H1 (cell line): ENCODE measurements at regions not wholly inside any gene's neighbourhood (a gene's known extent, or its start where the extent isn't known, plus 50 kb on each side); places are given as distances from the start of the nearest gene placed in this dataset.

ENCODE experiments used
- CTCF ChIA-PET: fragments of 300-600 bp; sonication (Branson Sonifier 250); formaldehyde crosslinking; loops from one replicate; lab custom pipeline; 2021; ENCODE audit not compliant: partially characterized antibody; lab: Charles Lee
- POLR2A ChIA-PET: fragments of 300-600 bp; sonication (Branson Sonifier 250); formaldehyde crosslinking; loops from one replicate; lab custom pipeline; 2021; ENCODE audit warnings: inconsistent platforms; ENCODE audit not compliant: partially characterized antibody; lab: Charles Lee
- DNase-seq, 2 experiments: peaks; one replicate each; pipeline versions ENCODE4 v3.0.0 to v3.0.0-alpha.2; 2010 to 2022; ENCODE audit warnings: low spot score in 2 of 2, low read depth in 1 of 2, mixed read lengths in 1 of 2
- FAIRE-seq: peaks from 2 replicates; lab custom pipeline; 2011; peaks lifted over from hg19 to GRCh38; lab: Jason Lieb, UNC
- H2AFZ ChIP-seq: 2 replicates; pipeline ENCODE4 v1.8.1; 2012; ENCODE audit warnings: low read length, inconsistent platforms
- H2AK5ac ChIP-seq: 2 replicates; pipeline ENCODE4 v1.6.1; 2013; ENCODE audit warnings: low read depth, low read length
- H2BK120ac ChIP-seq: replicated peaks from 2 replicates; pipeline ENCODE3; 2013; ENCODE audit warnings: low read depth, low read length, inconsistent platforms
- H2BK12ac ChIP-seq: 2 replicates; pipeline ENCODE4 v1.6.1; 2013; ENCODE audit warnings: low read depth, low read length
- H2BK15ac ChIP-seq: 2 replicates; pipeline ENCODE4 v1.6.1; 2013; ENCODE audit warnings: low read length
- H2BK20ac ChIP-seq: 2 replicates; pipeline ENCODE4 v1.6.1; 2013; ENCODE audit warnings: low read length
- H2BK5ac ChIP-seq: 2 replicates; pipeline ENCODE4 v1.6.1; 2013; ENCODE audit warnings: low read depth, low read length
- H3K14ac ChIP-seq: 2 replicates; pipeline ENCODE4 v1.6.1; 2013; ENCODE audit warnings: inconsistent platforms; ENCODE audit not compliant: insufficient read length
- H3K18ac ChIP-seq: 2 replicates; pipeline ENCODE4 v1.6.1; 2013; ENCODE audit warnings: low read length; ENCODE audit errors: extremely low read depth
- H3K23ac ChIP-seq: 2 replicates; pipeline ENCODE4 v1.6.1; 2013; ENCODE audit warnings: inconsistent platforms; ENCODE audit not compliant: insufficient read length
- H3K23me2 ChIP-seq: 2 replicates; pipeline ENCODE4 v1.6.1; 2013; ENCODE audit warnings: low read depth, low read length
- H3K27ac ChIP-seq: 2 replicates; pipeline ENCODE4 v1.6.1; 2011; ENCODE audit warnings: low read depth, low read length, inconsistent platforms
- H3K27me3 ChIP-seq, 4 experiments: replicated peaks in 1 of 4; 1 replicate in 1 of 4; 2 replicates in 3 of 4; pipeline versions ENCODE4 v1.6.1 to v1.8.1; 2011 to 2013; ENCODE audit warnings: low read length in 3 of 4, mild to moderate bottlenecking in 3 of 4, inconsistent platforms in 2 of 4, mixed read lengths in 2 of 4, moderate library complexity in 1 of 4; ENCODE audit not compliant: control insufficient read depth in 3 of 4, insufficient read depth in 3 of 4; ENCODE audit errors: extremely low read depth in 1 of 4
- H3K36me3 ChIP-seq, 4 experiments: 2 replicates each; pipeline versions ENCODE4 v1.6.1 to v1.8.1; 2011 to 2013; ENCODE audit warnings: mild to moderate bottlenecking in 4 of 4, low read length in 3 of 4, moderate library complexity in 2 of 4, control low read depth in 1 of 4, inconsistent platforms in 1 of 4; ENCODE audit not compliant: insufficient read depth in 4 of 4, control insufficient read depth in 2 of 4
- H3K4ac ChIP-seq: replicated peaks from 2 replicates; pipeline ENCODE3; 2013; ENCODE audit warnings: low read length, low read depth, mixed read lengths, inconsistent platforms; ENCODE audit not compliant: insufficient read length
- H3K4me1 ChIP-seq, 4 experiments: replicated peaks in 1 of 4; 1 replicate in 1 of 4; 2 replicates in 3 of 4; pipeline versions ENCODE4 v1.6.1 to v1.8.1; 2011 to 2013; ENCODE audit warnings: low read length in 3 of 4, inconsistent platforms in 2 of 4, mixed read lengths in 1 of 4; ENCODE audit not compliant: insufficient read depth in 4 of 4, control insufficient read depth in 3 of 4
- H3K4me2 ChIP-seq, 2 experiments: 2 replicates each; pipeline versions ENCODE4 v1.6.1 to v1.8.1; 2011 to 2013; ENCODE audit warnings: low read depth in 2 of 2, low read length in 2 of 2, control low read depth in 1 of 2, inconsistent platforms in 1 of 2, mild to moderate bottlenecking in 1 of 2; ENCODE audit not compliant: insufficient read depth in 1 of 2
- H3K4me3 ChIP-seq, 4 experiments: fragments of 200-600, 300-600 bp in 1 of 4; sonication (generic), shearing (Covaris generic), sonication (Bioruptor Twin) in 1 of 4; 2 replicates each; pipeline versions ENCODE4 v1.5.1 to v1.8.1; 2011 to 2016; ENCODE audit warnings: low read length in 4 of 4, low read depth in 3 of 4, control low read depth in 2 of 4, inconsistent platforms in 2 of 4, mild to moderate bottlenecking in 2 of 4, mixed read lengths in 1 of 4, moderate library complexity in 1 of 4; ENCODE audit not compliant: insufficient read depth in 2 of 4; ENCODE audit errors: extremely low read depth in 1 of 4
- H3K56ac ChIP-seq: replicated peaks from 2 replicates; pipeline ENCODE3; 2013; ENCODE audit warnings: low read depth, mild to moderate bottlenecking, mixed read lengths, low read length, inconsistent platforms; ENCODE audit not compliant: insufficient read length
- H3K79me1 ChIP-seq: 2 replicates; pipeline ENCODE4 v1.6.1; 2013; ENCODE audit warnings: low read depth, low read length, control low read depth
- H3K79me2 ChIP-seq, 2 experiments: 2 replicates each; pipeline versions ENCODE4 v1.6.1 to v1.8.1; 2012 to 2013; ENCODE audit warnings: low read length in 2 of 2, mild to moderate bottlenecking in 2 of 2, inconsistent platforms in 1 of 2; ENCODE audit not compliant: insufficient read depth in 2 of 2, control insufficient read depth in 1 of 2
- H3K9ac ChIP-seq, 4 experiments: replicated peaks in 1 of 4; 1 replicate in 1 of 4; 2 replicates in 3 of 4; pipeline versions ENCODE4 v1.6.1 to v1.8.1; 2011 to 2013; ENCODE audit warnings: low read depth in 3 of 4, low read length in 3 of 4, control low read depth in 2 of 4, mild to moderate bottlenecking in 2 of 4, moderate library complexity in 2 of 4, inconsistent platforms in 1 of 4; ENCODE audit errors: extremely low read depth in 1 of 4
- H3K9me3 ChIP-seq, 2 experiments: 2 replicates each; pipeline versions ENCODE4 v1.6.1 to v1.8.1; 2012 to 2013; ENCODE audit warnings: mild to moderate bottlenecking in 2 of 2, moderate library complexity in 2 of 2, control low read depth in 1 of 2, inconsistent platforms in 1 of 2, low read depth in 1 of 2, low read length in 1 of 2, mixed read lengths in 1 of 2; ENCODE audit not compliant: insufficient read depth in 2 of 2
- H4K20me1 ChIP-seq, 2 experiments: replicated peaks in 1 of 2; 2 replicates each; pipeline versions ENCODE3 to v1.8.1; 2011 to 2013; ENCODE audit warnings: inconsistent platforms in 2 of 2, low read length in 2 of 2, mild to moderate bottlenecking in 1 of 2; ENCODE audit not compliant: insufficient read depth in 2 of 2, control insufficient read depth in 1 of 2
- H4K5ac ChIP-seq: 2 replicates; pipeline ENCODE4 v1.6.1; 2013; ENCODE audit warnings: low read length, low read depth, mixed read lengths, inconsistent platforms; ENCODE audit not compliant: insufficient read length
- H4K8ac ChIP-seq: 2 replicates; pipeline ENCODE4 v1.8.0; 2013; ENCODE audit warnings: mild to moderate bottlenecking, moderate library complexity, low read length, inconsistent platforms; ENCODE audit not compliant: insufficient read depth; ENCODE audit errors: extremely low read depth
- H4K91ac ChIP-seq: replicated peaks from 2 replicates; pipeline ENCODE3; 2013; ENCODE audit warnings: low read length, mixed read lengths, inconsistent platforms; ENCODE audit not compliant: insufficient read length
- ASH2L ChIP-seq: fragments of 200-600, 300-600 bp; sonication (generic); IDR thresholded peaks from one replicate; pipeline ENCODE4 v1.7.1; 2017; ENCODE audit warnings: low read length
- BCL11A ChIP-seq, 2 experiments: IDR thresholded peaks; one replicate each; pipeline ENCODE4 v1.6.1; 2011; ENCODE audit warnings: low read depth in 2 of 2, low read length in 2 of 2, mild to moderate bottlenecking in 2 of 2
- CTBP2 ChIP-seq: IDR thresholded peaks from 2 replicates; pipeline ENCODE4 v1.7.0; 2011; ENCODE audit warnings: borderline replicate concordance, mild to moderate bottlenecking, moderate library complexity, mixed read lengths, low read length; ENCODE audit not compliant: insufficient read depth, insufficient read length
- EP300 ChIP-seq, 2 experiments: IDR thresholded peaks; 1 replicate in 1 of 2; 2 replicates in 1 of 2; pipeline ENCODE4 v1.6.1; 2011 to 2012; ENCODE audit warnings: low read depth in 2 of 2, low read length in 2 of 2, mild to moderate bottlenecking in 2 of 2, borderline replicate concordance in 1 of 2, inconsistent platforms in 1 of 2, moderate library complexity in 1 of 2
- KDM1A ChIP-seq: fragments of 200-600, 300-600 bp; sonication (generic); IDR thresholded peaks from 2 replicates; pipeline ENCODE4 v1.7.1; 2016; ENCODE audit warnings: mild to moderate bottlenecking, low read length, borderline replicate concordance
- MAFK ChIP-seq: IDR thresholded peaks from 2 replicates; pipeline ENCODE4 v1.6.1; 2012; ENCODE audit warnings: low read depth, mild to moderate bottlenecking, improper control_type of control experiment, low read length
- SIRT6 ChIP-seq: IDR thresholded peaks from one replicate; pipeline ENCODE4 v1.7.1; 2012; ENCODE audit warnings: low read length, inconsistent platforms
- TCF12 ChIP-seq: IDR thresholded peaks from 2 replicates; pipeline ENCODE4 v1.6.1; 2011; ENCODE audit warnings: low read depth, mild to moderate bottlenecking, low read length
- WGBS, 2 experiments: shearing (Covaris generic) in 1 of 2; methylation state at CpG; one replicate each; pipeline versions ENCODE4 v1.1.6 to v1.1.7; 2013 to 2015; ENCODE audit warnings: low lambda C conversion rate in 2 of 2, mixed read lengths in 2 of 2, inconsistent platforms in 1 of 2, low coverage in 1 of 2, missing lambda C conversion rate in 1 of 2; ENCODE audit not compliant: insufficient replicate concordance in 2 of 2, insufficient coverage in 1 of 2, insufficient read length in 1 of 2; ENCODE audit errors: extremely low coverage in 1 of 2, missing lambda C conversion rate in 1 of 2; 5-methylcytosine and 5-hydroxymethylcytosine counted together

- Histone ChIP-seq H3K4me2 (no peak overlapping the region), H3K23ac (no peak overlapping the region), H4K5ac (no peak overlapping the region)
- TF ChIP-seq EP300 (IDR thresholded peaks at IDR 0.05; ENCODE audit: borderline replicate concordance in 1 of 2, low read depth in 2 of 2, low read length in 2 of 2) = no peak
- TF ChIP-seq SIRT6 = no peak
- TF ChIP-seq ASH2L = no peak
- TF ChIP-seq KDM1A = no peak
- TF ChIP-seq CTBP2 = no peak
- TF ChIP-seq TCF12 = no peak
- no peak for TF ChIP-seq MAFK
- TF ChIP-seq BCL11A (IDR thresholded peaks at IDR 0.05; ENCODE audit: low read depth in 2 of 2, low read length in 2 of 2) = no peak
- TF ChIP-seq, all 59 proteins: peak for 0
- Histone ChIP-seq H3K23me2 (no peaks in the 10 kb centered on the region), H2AK5ac (no peak overlapping the region), H3K4me3 (no peak overlapping the region), H3K9ac (no peak overlapping the region), H3K36me3 (no peaks in the 10 kb centered on the region), H2AFZ (no peak overlapping the region), H3K56ac (no peak overlapping the region), H2BK20ac (no peak overlapping the region), H3K79me1 (no peaks in the 10 kb centered on the region), H2BK5ac (no peak overlapping the region), H2BK12ac (no peak overlapping the region), H3K27me3 (no peaks in the 10 kb centered on the region; a peak in 1 of 7 replicates), H3K4me1 (no peaks in the 10 kb centered on the region; a peak in 1 of 7 replicates), H2BK120ac (no peak overlapping the region), H4K8ac (peak overlapping the region; percentile 35; the same call in 1 of the 2 replicates), H3K79me2 (no peaks in the 10 kb centered on the region), H3K4ac (no peak overlapping the region), H4K20me1 (no peaks in the 10 kb centered on the region), H4K91ac (peak overlapping the region; percentile 50), H3K14ac (no peak overlapping the region), H2BK15ac (no peak overlapping the region), H3K27ac (no peak overlapping the region; the same call in 1 of the 2 replicates), H3K18ac (no peak overlapping the region), H3K9me3 (0 out of 4 replicates have a peak, but pooled peaks cover 0 to 2% of the 10 kb centered on the region in 2 experiments)
- CTCF ChIA-PET = interaction anchor here (1.4 kb wide), 1 partner anchor 21 kb away, joined by 3 read pairs; no protein-coding TSS in a partner anchor
- WGBS, 2 experiments = 91% methylated on average over 16 of the region's 16 CpGs; no CpG with 5 or more reads in 1 of the 2 experiments
- no peak for FAIRE-seq
- POLR2A ChIA-PET = no interaction called here
- no peak for DNase-seq
Observed at GRCh38 chr17:5822281-5823060, 238.2 kb upstream of the NLRP1 start.
